Bronchial epithelial cell (primary cell): ENCODE measurements at regions not wholly inside any gene's neighbourhood (a gene's known extent, or its start where the extent isn't known, plus 50 kb on each side); places are given as distances from the start of the nearest gene placed in this dataset.

Experiments used
- DNase-seq: peaks from one replicate; pipeline ENCODE4 v3.0.0-alpha.2; 2010; ENCODE audit warnings: low read depth
- FAIRE-seq: peaks from 2 replicates; lab custom pipeline; 2011; peaks lifted over from hg19 to GRCh38; lab: Jason Lieb, UNC
- H3K27me3 ChIP-seq: 2 replicates; pipeline ENCODE4 v1.5.1; 2011; ENCODE audit warnings: low read length; ENCODE audit not compliant: control insufficient read depth, insufficient read depth
- H3K36me3 ChIP-seq: 2 replicates; pipeline ENCODE4 v1.5.1; 2011; ENCODE audit warnings: low read length; ENCODE audit not compliant: control insufficient read depth, insufficient read depth
- H3K4me3 ChIP-seq: 2 replicates; pipeline ENCODE4 v1.5.1; 2011; ENCODE audit warnings: mild to moderate bottlenecking, low read depth, low read length, control low read depth
- CTCF ChIP-seq: IDR thresholded peaks from 2 replicates; pipeline ENCODE4 v1.5.1; 2011; ENCODE audit warnings: mild to moderate bottlenecking, moderate library complexity, low read length, control low read depth, inconsistent platforms; ENCODE audit not compliant: insufficient read depth, severe bottlenecking

- FAIRE-seq (no peak), DNase-seq (no peak)
- no peak overlapping the region for H3K4me3 ChIP-seq
- H3K27me3 ChIP-seq: no peaks in the 10 kb centered on the region
- no peaks in the 10 kb centered on the region for H3K36me3 ChIP-seq
- no peak for TF ChIP-seq CTCF
These were observed 66.8 kb upstream of the CTAGE1 start for GRCh38 chr18:22484471-22484870.

- H3K4me3 ChIP-seq: no peak overlapping the region
- TF ChIP-seq CTCF: no peak
- peak; percentile 18 for FAIRE-seq
- no peaks in the 10 kb centered on the region for H3K36me3 ChIP-seq
- DNase-seq: peak; percentile 89
- no peaks in the 10 kb centered on the region for H3K27me3 ChIP-seq
These were observed 68.1 kb upstream of the CTAGE1 start for GRCh38 chr18:22485808-22486244.

- no peak overlapping the region for H3K4me3 ChIP-seq
- no peaks in the 10 kb centered on the region for H3K36me3 ChIP-seq
- no peak for FAIRE-seq
- H3K27me3 ChIP-seq: no peaks in the 10 kb centered on the region
- no peak for TF ChIP-seq CTCF
- DNase-seq: no peak
These were observed 69.0 kb upstream of the CTAGE1 start for GRCh38 chr18:22486667-22487066.

GRCh38 chr18:22488554-22488953 is 70.8 kb upstream of the CTAGE1 start:
- no peak for TF ChIP-seq CTCF
- no peak for DNase-seq
- FAIRE-seq: no peak

GRCh38 chr18:22489704-22490103 is 72.0 kb upstream of the CTAGE1 start:
- no peak for TF ChIP-seq CTCF
- FAIRE-seq: no peak
- DNase-seq: peak; percentile 81
- Histone ChIP-seq H3K27me3 (no peaks in the 10 kb centered on the region), H3K4me3 (no peak overlapping the region), H3K36me3 (no peaks in the 10 kb centered on the region)

More at GRCh38 chr18:22488554-22488953, 70.8 kb upstream of the CTAGE1 start:
- Histone ChIP-seq H3K4me3 (no peak overlapping the region), H3K36me3 (no peaks in the 10 kb centered on the region), H3K27me3 (no peaks in the 10 kb centered on the region)

- Histone ChIP-seq H3K36me3 (no peaks in the 10 kb centered on the region), H3K27me3 (no peaks in the 10 kb centered on the region), H3K4me3 (no peak overlapping the region)
- no peak for TF ChIP-seq CTCF
- FAIRE-seq: no peak
- DNase-seq: no peak
These were observed 72.7 kb upstream of the CTAGE1 start for GRCh38 chr18:22490429-22490846.
